Gastroesophageal sphincter (tissue), 3 donors: ENCODE measurements at regions not wholly inside any gene's neighbourhood (a gene's known extent, or its start where the extent isn't known, plus 50 kb on each side); places are given as distances from the start of the nearest gene placed in this dataset.

Experiments
- CTCF ChIP-seq, 4 experiments: fragments of 200-600 bp in 2 of 4; fragments of 450-650 bp in 2 of 4; sonication (generic) in 1 of 4; IDR thresholded peaks; one replicate each; pipeline ENCODE4 v1.5.1; 2017 to 2019; ENCODE audit warnings: antibody characterized with exemption in 4 of 4, mild to moderate bottlenecking in 2 of 4, moderate library complexity in 2 of 4
- POLR2A ChIP-seq, 2 donors: fragments of 450-650 bp; IDR thresholded peaks; one replicate each; pipeline ENCODE4 v1.6.1; 2017; ENCODE audit warnings: antibody characterized with exemption in 2 of 2, mild to moderate bottlenecking in 2 of 2, moderate library complexity in 1 of 2
- POLR2AphosphoS5 ChIP-seq: sonication (generic); formaldehyde crosslinking; IDR thresholded peaks from one replicate; pipeline ENCODE4 v1.6.1; 2017; ENCODE audit warnings: antibody characterized with exemption

- TF ChIP-seq CTCF (IDR thresholded peaks at IDR 0.05) (no peak), POLR2A (IDR thresholded peaks at IDR 0.05) (no peak), POLR2AphosphoS5 (no peak)
Observed at GRCh38 chr2:47262657-47263056, 86.3 kb upstream of the CALM2 start.
